Naive thymus-derived CD4-positive, alpha-beta T cell (primary cell): ENCODE measurements at regions not wholly inside any gene's neighbourhood (a gene's known extent, or its start where the extent isn't known, plus 50 kb on each side); places are given as distances from the start of the nearest gene placed in this dataset.
"Not testable (repeated sequence)": the region's sequence is repeated elsewhere in the genome, so short reads cannot be mapped to it uniquely, and the experiment has no call there.

Experiments used
- ATAC-seq: fragments of 150-1000 bp; cut with Tn5 transposase; 2 replicates; pipeline ENCODE4 v1.10.0; 2021; ENCODE audit warnings: mild to moderate bottlenecking, moderate library complexity
- CTCF ChIA-PET: fragments of 350-600 bp; sonication (Branson Sonifier 250); formaldehyde crosslinking; loops from one replicate; lab custom pipeline; 2021; ENCODE audit warnings: antibody characterized with exemption; lab: Charles Lee
- POLR2A ChIA-PET: fragments of 350-600 bp; sonication (Branson Sonifier 250); formaldehyde crosslinking; loops from one replicate; lab custom pipeline; 2021; ENCODE audit warnings: antibody characterized with exemption, inconsistent platforms; lab: Charles Lee
- DNase-seq, 9 donors: peaks; one replicate each; pipeline versions ENCODE4 v3.0.0 to v3.0.0-alpha.2; 2020 to 2022; ENCODE audit warnings: mixed read lengths in 1 of 9
- H3K27ac ChIP-seq: one replicate; pipeline ENCODE4 v1.7.0; 2013; ENCODE audit warnings: mild to moderate bottlenecking, low read depth, low read length, moderate library complexity
- H3K27me3 ChIP-seq, 2 donors: one replicate each; pipeline ENCODE4 v1.7.0; 2013; ENCODE audit warnings: low read length in 2 of 2, mild to moderate bottlenecking in 2 of 2, moderate library complexity in 2 of 2; ENCODE audit not compliant: control insufficient read depth in 2 of 2, insufficient read depth in 2 of 2
- H3K36me3 ChIP-seq, 3 experiments: 1 replicate in 2 of 3; 2 replicates in 1 of 3; pipeline ENCODE4 v1.7.0; 2013; ENCODE audit warnings: low read length in 3 of 3, mild to moderate bottlenecking in 3 of 3, moderate library complexity in 1 of 3; ENCODE audit not compliant: insufficient read depth in 3 of 3, control insufficient read depth in 2 of 3
- H3K4me1 ChIP-seq, 2 donors: one replicate each; pipeline ENCODE4 v1.7.0; 2013; ENCODE audit warnings: low read length in 2 of 2, mild to moderate bottlenecking in 2 of 2, moderate library complexity in 1 of 2; ENCODE audit not compliant: control insufficient read depth in 2 of 2, insufficient read depth in 2 of 2
- H3K4me3 ChIP-seq: 2 replicates; pipeline ENCODE4 v1.7.0; 2013; ENCODE audit warnings: mild to moderate bottlenecking, low read length
- H3K9me3 ChIP-seq, 3 experiments: 1 replicate in 2 of 3; 2 replicates in 1 of 3; pipeline ENCODE4 v1.7.0; 2013; ENCODE audit warnings: low read length in 3 of 3; ENCODE audit not compliant: control insufficient read depth in 2 of 3
- H3K27ac Mint-ChIP-seq, 9 donors: one replicate each; pipeline ENCODE4 v1.8.0; 2020 to 2022; ENCODE audit warnings: mixed read lengths in 9 of 9, mild to moderate bottlenecking in 8 of 9, moderate library complexity in 5 of 9, inconsistent platforms in 2 of 9
- H3K27me3 Mint-ChIP-seq, 5 donors: one replicate each; pipeline ENCODE4 v1.8.0; 2021 to 2022; ENCODE audit warnings: mixed read lengths in 5 of 5, mild to moderate bottlenecking in 1 of 5
- H3K36me3 Mint-ChIP-seq, 5 donors: one replicate each; pipeline ENCODE4 v1.8.0; 2020 to 2022; ENCODE audit warnings: mixed read lengths in 5 of 5, mild to moderate bottlenecking in 3 of 5, inconsistent platforms in 1 of 5
- H3K4me1 Mint-ChIP-seq, 7 donors: one replicate each; pipeline ENCODE4 v1.8.0; 2020 to 2022; ENCODE audit warnings: mixed read lengths in 7 of 7, mild to moderate bottlenecking in 3 of 7, inconsistent platforms in 1 of 7
- H3K4me3 Mint-ChIP-seq, 10 donors: one replicate each; pipeline ENCODE4 v1.8.0; 2020 to 2022; ENCODE audit warnings: mild to moderate bottlenecking in 10 of 10, mixed read lengths in 10 of 10, moderate library complexity in 6 of 10, inconsistent platforms in 2 of 10
- H3K9me3 Mint-ChIP-seq, 11 donors: one replicate each; pipeline ENCODE4 v1.8.0; 2020 to 2022; ENCODE audit warnings: mixed read lengths in 11 of 11, mild to moderate bottlenecking in 4 of 11, inconsistent platforms in 1 of 11, moderate library complexity in 1 of 11
- intact Hi-C, 2 donors: fragments of 100-400 bp; cut with micrococcal nuclease; formaldehyde crosslinking; loops; one replicate each; pipeline ENCODE4 v1.15.1; 2023

GRCh38 chr5:40227931-40228330 lies 451.8 kb upstream of the PTGER4 start:
- H3K27ac Mint-ChIP-seq, result no peak overlapping the region
- no peaks in the 10 kb centered on the region for H3K9me3 ChIP-seq
- H3K27me3 ChIP-seq, result no peaks in the 10 kb centered on the region
- H3K4me3 ChIP-seq, result no peak overlapping the region
- H3K4me3 Mint-ChIP-seq, result no peak overlapping the region
- DNase-seq (no peak), ATAC-seq (no peak)
- H3K9me3 Mint-ChIP-seq, result peaks cover 0 to 5% (median 0%) of the 10 kb centered on the region in 11 donors
- peaks cover 0 to 4% of the 10 kb centered on the region in 2 donors for H3K4me1 ChIP-seq
- H3K4me1 Mint-ChIP-seq, result peaks cover 0 to 22% (median 6%) of the 10 kb centered on the region in 7 donors
- H3K27ac ChIP-seq, result no peak overlapping the region
- intact Hi-C loops, result no loop called here
- H3K36me3 Mint-ChIP-seq, result peaks cover 0 to 7% (median 0%) of the 10 kb centered on the region in 5 donors
- no peaks in the 10 kb centered on the region for H3K36me3 ChIP-seq
- H3K27me3 Mint-ChIP-seq, result peaks cover 0 to 5% (median 0%) of the 10 kb centered on the region in 5 donors
- POLR2A ChIA-PET, result no interaction called here
- CTCF ChIA-PET, result no interaction called here

- POLR2A ChIA-PET, result no interaction called here
- peaks cover 0 to 25% (median 6%) of the 10 kb centered on the region in 7 donors for H3K4me1 Mint-ChIP-seq
- no peak overlapping the region for H3K27ac Mint-ChIP-seq
- no peak overlapping the region for H3K4me3 Mint-ChIP-seq
- DNase-seq (no peak), ATAC-seq (no peak)
- Histone ChIP-seq H3K27me3 (no peaks in the 10 kb centered on the region), H3K4me1 (peaks cover 0 to 4% of the 10 kb centered on the region in 2 donors), H3K27ac (no peak overlapping the region), H3K9me3 (no peaks in the 10 kb centered on the region), H3K36me3 (no peaks in the 10 kb centered on the region), H3K4me3 (no peak overlapping the region)
- H3K9me3 Mint-ChIP-seq, result peaks cover 0 to 5% (median 0%) of the 10 kb centered on the region in 11 donors
- peaks cover 0 to 5% (median 0%) of the 10 kb centered on the region in 5 donors for H3K27me3 Mint-ChIP-seq
- CTCF ChIA-PET, result no interaction called here
- intact Hi-C loops, result no loop called here
- H3K36me3 Mint-ChIP-seq, result peaks cover 0 to 7% (median 0%) of the 10 kb centered on the region in 5 donors
Measured at GRCh38 chr5:40227366-40227765, 452.3 kb upstream of the PTGER4 start.

- no peak overlapping the region for H3K4me3 ChIP-seq
- intact Hi-C loops, result no loop called here
- DNase-seq, result no peak
- H3K9me3 ChIP-seq, result no peaks in the 10 kb centered on the region
- no peak overlapping the region for H3K27ac Mint-ChIP-seq
- POLR2A ChIA-PET, result no interaction called here
- peaks cover 0 to 5% (median 0%) of the 10 kb centered on the region in 11 donors for H3K9me3 Mint-ChIP-seq
- peaks cover 0 to 4% of the 10 kb centered on the region in 2 donors for H3K4me1 ChIP-seq
- peaks cover 0 to 7% (median 0%) of the 10 kb centered on the region in 5 donors for H3K36me3 Mint-ChIP-seq
- H3K4me1 Mint-ChIP-seq, result peaks cover 0 to 25% (median 6%) of the 10 kb centered on the region in 7 donors
- no peaks in the 10 kb centered on the region for H3K36me3 ChIP-seq
- no peak overlapping the region for H3K4me3 Mint-ChIP-seq
- ATAC-seq, result no peak
- no peaks in the 10 kb centered on the region for H3K27me3 ChIP-seq
- no peak overlapping the region for H3K27ac ChIP-seq
- peaks cover 0 to 5% (median 0%) of the 10 kb centered on the region in 5 donors for H3K27me3 Mint-ChIP-seq
- CTCF ChIA-PET, result no interaction called here
Measured at GRCh38 chr5:40226906-40227305, 452.8 kb upstream of the PTGER4 start.

- not testable (repeated sequence) for H3K27me3 Mint-ChIP-seq
Measured at GRCh38 chr5:40225147-40225546, 454.6 kb upstream of the PTGER4 start.

GRCh38 chr5:40224421-40224820 lies 455.3 kb upstream of the PTGER4 start:
- no peaks in the 10 kb centered on the region for H3K9me3 ChIP-seq
- peak overlapping the region in 1 of 9 donors; percentile 79 for H3K27ac Mint-ChIP-seq
- H3K4me1 ChIP-seq, result peaks cover 0 to 4% of the 10 kb centered on the region in 2 donors
- H3K36me3 ChIP-seq, result no peaks in the 10 kb centered on the region
- ATAC-seq (no peak), DNase-seq (no peak)
- no peaks in the 10 kb centered on the region for H3K27me3 ChIP-seq
- peaks cover 0 to 5% (median 0%) of the 10 kb centered on the region in 5 donors for H3K27me3 Mint-ChIP-seq
- H3K4me3 Mint-ChIP-seq, result peak overlapping the region in 1 of 10 donors; percentile 70
- peaks cover 0 to 11% (median 0%) of the 10 kb centered on the region in 11 donors for H3K9me3 Mint-ChIP-seq
- H3K36me3 Mint-ChIP-seq, result peaks cover 0 to 17% (median 0%) of the 10 kb centered on the region in 5 donors
- no peak overlapping the region for H3K4me3 ChIP-seq
- H3K4me1 Mint-ChIP-seq, result peaks cover 0 to 36% (median 6%) of the 10 kb centered on the region in 7 donors
- ChIA-PET POLR2A (no interaction called here), CTCF (no interaction called here)
- intact Hi-C loops, result loop anchor here in 1 of 2 donors (1.0 to 5.0 kb wide), 5 partner anchors 33 to 454 kb away; partner anchors contain the start of gene PTGER4
- H3K27ac ChIP-seq, result no peak overlapping the region

More at GRCh38 chr5:40225147-40225546, 454.6 kb upstream of the PTGER4 start:
- H3K4me3 ChIP-seq, H3K27ac Mint-ChIP-seq, ATAC-seq, H3K9me3 ChIP-seq, H3K27ac ChIP-seq, H3K4me3 Mint-ChIP-seq, POLR2A ChIA-PET, DNase-seq, H3K27me3 ChIP-seq, H3K4me1 ChIP-seq, H3K36me3 ChIP-seq: not testable (repeated sequence)
- CTCF ChIA-PET, result interaction anchor here (0.6 kb wide), 1 partner anchor 197 kb away, joined by 3 read pairs; no protein-coding TSS in a partner anchor
- H3K9me3 Mint-ChIP-seq, result peaks cover 0 to 11% (median 0%) of the 10 kb centered on the region in 11 donors
- H3K4me1 Mint-ChIP-seq, result peaks cover 0 to 35% (median 6%) of the 10 kb centered on the region in 7 donors
- intact Hi-C loops, result loop anchor here in 1 of 2 donors (2.0 kb wide), 1 partner anchor 454 kb away; the partner anchor contains the start of gene PTGER4
- peaks cover 0 to 15% (median 0%) of the 10 kb centered on the region in 5 donors for H3K36me3 Mint-ChIP-seq

- Mint-ChIP-seq H3K4me1 (peaks cover 0 to 36% (median 6%) of the 10 kb centered on the region in 7 donors), H3K9me3 (peaks cover 0 to 13% (median 0%) of the 10 kb centered on the region in 11 donors), H3K27ac (peak overlapping the region in 1 of 9 donors; percentile 79), H3K27me3 (peaks cover 0 to 5% (median 0%) of the 10 kb centered on the region in 5 donors), H3K4me3 (peak overlapping the region in 1 of 10 donors; percentile 70), H3K36me3 (peaks cover 0 to 18% (median 0%) of the 10 kb centered on the region in 5 donors)
- ChIA-PET POLR2A (no interaction called here), CTCF (no interaction called here)
- H3K27me3 ChIP-seq, result no peaks in the 10 kb centered on the region
- intact Hi-C loops, result loop anchor here in 1 of 2 donors (1.0 to 5.0 kb wide), 5 partner anchors 33 to 455 kb away; partner anchors contain the start of gene PTGER4
- H3K9me3 ChIP-seq, result no peaks in the 10 kb centered on the region
- H3K27ac ChIP-seq, result no peak overlapping the region
- DNase-seq (peak in 1 of 9 donors; percentile 34), ATAC-seq (peak; percentile 40)
- H3K36me3 ChIP-seq, result no peaks in the 10 kb centered on the region
- peaks cover 0 to 4% of the 10 kb centered on the region in 2 donors for H3K4me1 ChIP-seq
- no peak overlapping the region for H3K4me3 ChIP-seq
Measured at GRCh38 chr5:40223884-40224402, 455.8 kb upstream of the PTGER4 start.
